Eye (tissue), 1 donor: ENCODE measurements at regions not wholly inside any gene's neighbourhood (a gene's known extent, or its start where the extent isn't known, plus 50 kb on each side); places are given as distances from the start of the nearest gene placed in this dataset.

Experiments used
- DNase-seq: peaks from one replicate; pipeline ENCODE4 v3.0.0-alpha.2; 2015

GRCh38 chr16:55077266-55077665, 146.6 kb downstream of the IRX5 start:
- no peak for DNase-seq

GRCh38 chr16:55078153-55078552, 147.5 kb downstream of the IRX5 start:
- no peak for DNase-seq

- DNase-seq: peak; percentile 55
These were observed 148.2 kb downstream of the IRX5 start for GRCh38 chr16:55078699-55079410.

- peak; percentile 76 for DNase-seq
These were observed 151.2 kb downstream of the IRX5 start for GRCh38 chr16:55081622-55082590.

GRCh38 chr16:55082591-55082976, 151.9 kb downstream of the IRX5 start:
- no peak for DNase-seq

GRCh38 chr16:55083052-55083451, 152.4 kb downstream of the IRX5 start:
- no peak for DNase-seq

GRCh38 chr16:55088098-55088497, 157.4 kb downstream of the IRX5 start:
- DNase-seq: no peak

GRCh38 chr16:55089600-55089999, 158.9 kb downstream of the IRX5 start:
- no peak for DNase-seq

GRCh38 chr16:55091213-55091870, 160.7 kb downstream of the IRX5 start:
- no peak for DNase-seq

- DNase-seq: no peak
These were observed 161.2 kb downstream of the IRX5 start for GRCh38 chr16:55091871-55092230.

GRCh38 chr16:55100100-55100499, 169.4 kb downstream of the IRX5 start:
- DNase-seq: no peak

GRCh38 chr16:55101026-55101425, 170.4 kb downstream of the IRX5 start:
- DNase-seq: no peak

- no peak for DNase-seq
These were observed 171.4 kb downstream of the IRX5 start for GRCh38 chr16:55102077-55102476.

GRCh38 chr16:55102531-55102930, 171.9 kb downstream of the IRX5 start:
- DNase-seq: no peak

GRCh38 chr16:55107851-55108250, 177.2 kb downstream of the IRX5 start:
- DNase-seq: no peak

- DNase-seq: no peak
These were observed 182.5 kb downstream of the IRX5 start for GRCh38 chr16:55113210-55113609.

GRCh38 chr16:55115506-55115905, 184.8 kb downstream of the IRX5 start:
- DNase-seq: no peak

GRCh38 chr16:55116165-55116920, 185.7 kb downstream of the IRX5 start:
- DNase-seq: no peak

GRCh38 chr16:55118701-55119260, 188.1 kb downstream of the IRX5 start:
- DNase-seq: no peak

- peak; percentile 63 for DNase-seq
These were observed 189.7 kb downstream of the IRX5 start for GRCh38 chr16:55120408-55120807.

- peak; percentile 54 for DNase-seq
These were observed 190.2 kb downstream of the IRX5 start for GRCh38 chr16:55120826-55121225.

GRCh38 chr16:55123652-55124051, 193.0 kb downstream of the IRX5 start:
- DNase-seq: no peak
